ENCODE measurements at regions not wholly inside any gene's neighbourhood (a gene's known extent, or its start where the extent isn't known, plus 50 kb on each side); places are given as distances from the start of the nearest gene placed in this dataset.
"Not testable (repeated sequence)": the region's sequence is repeated elsewhere in the genome, so short reads cannot be mapped to it uniquely, and the experiment has no call there.

- DNase-seq, result no peak
- ATAC-seq, result no peak
- Histone ChIP-seq H3K27me3 (ENCODE audit: low read depth) (no peaks in the 10 kb centered on the region), H3K4me3 (no peak overlapping the region), H3K27ac (no peak overlapping the region), H3K9me3 (no peaks in the 10 kb centered on the region), H3K36me3 (no peaks in the 10 kb centered on the region), H3K4me1 (no peaks in the 10 kb centered on the region)
- intact Hi-C loops (cut with DNase I), result no loop called here
- TF ChIP-seq CTCF (IDR thresholded peaks at IDR 0.05), result no peak
These were observed 229.2 kb upstream of the TFPI start for GRCh38 chr2:187783446-187783845.

- DNase-seq; H3K36me3 ChIP-seq; H3K27ac ChIP-seq; H3K9me3 ChIP-seq; intact Hi-C loops (cut with DNase I); H3K4me3 ChIP-seq; H3K4me1 ChIP-seq; H3K27me3 ChIP-seq (ENCODE audit: low read depth); ATAC-seq: not testable (repeated sequence)
These were observed 229.9 kb upstream of the TFPI start for GRCh38 chr2:187784138-187784537.

DNA sequence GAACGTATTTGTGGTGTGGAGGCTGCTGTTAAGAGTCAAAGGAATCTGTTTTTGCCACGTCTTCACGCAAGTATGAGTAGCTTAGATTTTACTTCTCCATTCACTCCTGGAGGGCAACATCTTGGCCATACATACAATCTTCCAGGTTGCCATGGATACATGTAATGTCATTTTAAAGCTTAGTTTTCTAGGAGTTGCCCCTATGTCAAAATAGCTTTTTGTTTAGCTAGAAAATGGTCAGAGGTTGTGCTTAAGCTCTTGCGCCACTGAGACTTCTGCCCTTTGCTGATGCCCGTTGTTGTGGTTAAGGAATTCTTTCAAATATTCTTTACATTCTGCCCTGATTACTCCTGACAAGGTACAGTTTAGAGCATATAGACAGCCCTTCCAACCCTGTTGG is 245.4 kb upstream of the TFPI start:
- H3K9me3 ChIP-seq, result peaks cover 9% of the 10 kb centered on the region
- H3K4me1 ChIP-seq, result no peaks in the 10 kb centered on the region
- H3K27me3 ChIP-seq (ENCODE audit: low read depth), result no peaks in the 10 kb centered on the region
- H3K4me3 ChIP-seq, result no peak overlapping the region
- ATAC-seq (no peak), DNase-seq (no peak)
- intact Hi-C loops (cut with DNase I), result no loop called here
- H3K27ac ChIP-seq, result no peak overlapping the region
- no peaks in the 10 kb centered on the region for H3K36me3 ChIP-seq
- no peak for TF ChIP-seq CTCF (IDR thresholded peaks at IDR 0.05)

DNA sequence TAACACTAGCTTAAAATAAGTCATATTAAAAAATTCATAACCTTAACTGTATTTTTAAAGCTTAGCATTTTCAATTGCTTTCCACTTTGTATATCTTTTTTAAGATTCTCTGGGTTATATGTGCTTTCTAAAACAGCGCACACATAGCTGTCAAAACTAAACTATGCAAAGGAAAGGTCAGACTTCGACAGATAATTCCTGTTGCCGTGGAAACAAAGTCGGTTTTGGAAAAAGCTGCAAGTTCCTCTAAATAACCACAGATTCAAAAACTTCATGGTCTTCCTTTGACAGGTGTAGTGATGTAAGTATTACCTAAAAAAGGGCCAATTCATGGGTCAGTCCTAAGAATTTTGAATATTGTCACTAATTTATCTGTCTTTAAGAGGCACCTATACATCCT is 249.6 kb upstream of the TFPI start:
- no peaks in the 10 kb centered on the region for H3K36me3 ChIP-seq
- intact Hi-C loops (cut with DNase I), result no loop called here

GRCh38 chr2:187815113-187815512 is 260.9 kb upstream of the TFPI start:
- H3K9me3 ChIP-seq, result no peaks in the 10 kb centered on the region
- no peaks in the 10 kb centered on the region for H3K4me1 ChIP-seq
- H3K36me3 ChIP-seq, result no peaks in the 10 kb centered on the region
- no peak for ATAC-seq
- no peaks in the 10 kb centered on the region for H3K27me3 ChIP-seq (ENCODE audit: low read depth)
- intact Hi-C loops (cut with DNase I), result no loop called here
- no peak for DNase-seq
- H3K27ac ChIP-seq, result no peak overlapping the region
- H3K4me3 ChIP-seq, result no peak overlapping the region
- no peak for TF ChIP-seq CTCF (IDR thresholded peaks at IDR 0.05)

More for the DNA sequence above, 249.6 kb upstream of the TFPI start:
- Histone ChIP-seq H3K27ac (no peak overlapping the region), H3K4me1 (no peaks in the 10 kb centered on the region), H3K9me3 (peaks cover 2% of the 10 kb centered on the region), H3K27me3 (ENCODE audit: low read depth) (no peaks in the 10 kb centered on the region), H3K4me3 (no peak overlapping the region)
- ATAC-seq (no peak), DNase-seq (no peak)
- TF ChIP-seq CTCF (IDR thresholded peaks at IDR 0.05), result no peak

DNA sequence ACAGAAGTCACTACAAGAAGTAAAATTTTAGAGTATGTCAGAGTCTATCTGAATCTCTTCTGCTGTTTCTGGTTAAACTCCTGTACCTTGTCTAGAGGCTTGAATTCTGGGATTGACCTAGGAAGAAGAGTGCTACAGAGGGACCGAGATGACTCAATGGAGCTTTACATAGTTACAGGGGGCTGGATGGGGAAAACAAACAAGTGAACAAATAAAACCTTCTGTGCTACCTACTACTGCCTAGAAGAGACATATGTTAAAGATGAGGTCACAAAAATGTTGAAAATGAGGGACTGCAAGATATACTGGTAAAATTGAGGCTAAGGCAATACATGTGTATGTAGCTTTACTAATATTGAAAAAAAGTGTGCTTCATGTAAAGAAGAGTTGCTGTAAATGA is 265.4 kb upstream of the TFPI start:
- DNase-seq (no peak), ATAC-seq (no peak)
- H3K36me3 ChIP-seq, result no peaks in the 10 kb centered on the region
- no peak overlapping the region for H3K27ac ChIP-seq
- no peak overlapping the region for H3K4me3 ChIP-seq
- H3K9me3 ChIP-seq, result no peaks in the 10 kb centered on the region
- no peak for TF ChIP-seq CTCF (IDR thresholded peaks at IDR 0.05)
- no peaks in the 10 kb centered on the region for H3K4me1 ChIP-seq
- no peaks in the 10 kb centered on the region for H3K27me3 ChIP-seq (ENCODE audit: low read depth)
- intact Hi-C loops (cut with DNase I), result no loop called here
